NCI-H524 (cell line): ENCODE measurements at regions not wholly inside any gene's neighbourhood (a gene's known extent, or its start where the extent isn't known, plus 50 kb on each side); places are given as distances from the start of the nearest gene placed in this dataset.
"Not testable (repeated sequence)": the region's sequence is repeated elsewhere in the genome, so short reads cannot be mapped to it uniquely, and the experiment has no call there.

Source experiments
- DNase-seq, 2 experiments: peaks; one replicate each; lab custom pipeline; 2025; lab: John Stamatoyannopoulos, UW

DNA sequence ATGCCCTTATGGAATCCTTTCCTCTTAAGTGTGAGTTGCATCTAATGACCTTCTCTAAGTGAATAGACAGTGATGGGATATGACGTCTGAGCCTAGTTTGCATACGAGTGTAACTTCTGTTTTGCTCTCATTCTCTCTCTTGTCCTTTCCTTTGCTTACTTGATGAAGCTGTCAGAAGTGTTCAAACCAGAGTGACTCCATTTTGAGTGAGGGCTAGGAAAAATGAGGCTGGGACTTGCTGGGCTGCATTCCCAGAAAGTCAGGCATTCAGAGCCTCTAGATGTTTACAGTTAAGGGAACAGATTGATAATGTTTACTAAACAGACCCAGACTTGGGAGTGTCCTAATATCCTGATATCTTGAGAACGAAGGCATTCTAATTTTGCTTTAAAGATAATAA, 311.2 kb upstream of the SOX4 start:
- not testable (repeated sequence) for DNase-seq

DNA sequence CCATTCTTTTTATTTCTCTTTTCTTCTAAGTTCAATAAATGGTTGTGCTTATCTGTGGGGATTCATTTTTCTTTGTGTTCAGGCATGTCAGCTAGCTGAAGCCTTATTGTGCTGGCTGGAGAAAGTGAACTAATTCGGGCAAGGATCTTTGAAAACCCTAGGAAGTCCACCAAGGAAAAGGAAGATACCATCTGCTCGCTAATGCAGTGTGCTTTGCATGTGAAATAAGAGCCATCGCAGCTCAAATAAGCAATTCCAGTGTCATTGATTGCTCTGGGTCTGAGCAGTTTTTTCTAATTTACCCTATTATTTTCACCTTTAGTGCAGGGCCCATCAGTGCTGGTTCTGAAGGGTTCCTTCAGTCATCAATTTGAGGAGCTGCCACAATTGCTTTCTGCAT, 309.4 kb upstream of the SOX4 start:
- no peak for DNase-seq

DNA sequence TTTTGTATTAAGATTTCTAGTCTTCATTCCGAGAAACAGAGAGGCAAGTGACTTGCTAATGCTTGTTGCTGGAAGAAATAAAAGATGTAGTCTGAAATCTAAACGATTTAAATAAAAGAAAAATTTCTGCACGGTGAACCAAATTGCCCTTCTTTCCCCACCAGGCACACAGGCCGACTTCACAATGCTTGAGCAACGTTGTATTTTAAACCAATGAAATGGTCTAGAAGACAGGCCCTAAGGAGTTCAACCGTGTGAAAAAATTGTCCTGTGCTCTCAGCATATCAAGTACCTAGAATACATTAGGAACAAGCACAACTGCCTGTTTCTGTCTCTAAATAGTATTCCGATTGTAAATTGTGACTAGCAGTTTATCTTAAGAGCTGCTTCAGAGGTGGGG, 308.8 kb upstream of the SOX4 start:
- no peak for DNase-seq

DNA sequence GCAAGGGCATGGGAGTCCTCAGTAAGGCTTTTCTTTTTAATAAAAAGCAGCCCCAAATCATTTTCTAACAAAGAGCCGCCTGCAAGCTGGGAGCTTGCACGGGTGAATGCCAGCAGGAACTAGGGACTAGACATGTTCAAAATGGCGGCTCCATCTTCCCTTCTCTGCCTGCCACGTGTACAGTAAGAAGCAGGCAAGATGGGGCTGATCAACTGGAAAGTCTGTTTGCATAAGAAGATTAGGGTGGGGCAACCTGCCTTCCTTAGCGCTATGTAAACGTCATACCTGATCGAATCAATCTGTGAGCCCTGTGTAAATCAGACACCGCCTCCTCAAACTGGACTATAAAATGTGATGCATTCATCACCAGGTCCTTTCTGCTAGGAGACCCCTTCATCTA, 299.4 kb upstream of the SOX4 start:
- DNase-seq = no peak

- DNase-seq = no peak
Measured at GRCh38 chr6:21295506-21296240, 297.9 kb upstream of the SOX4 start.

GRCh38 chr6:21297665-21298064, 295.9 kb upstream of the SOX4 start:
- no peak for DNase-seq

GRCh38 chr6:21299216-21299615, 294.3 kb upstream of the SOX4 start:
- DNase-seq = no peak

DNA sequence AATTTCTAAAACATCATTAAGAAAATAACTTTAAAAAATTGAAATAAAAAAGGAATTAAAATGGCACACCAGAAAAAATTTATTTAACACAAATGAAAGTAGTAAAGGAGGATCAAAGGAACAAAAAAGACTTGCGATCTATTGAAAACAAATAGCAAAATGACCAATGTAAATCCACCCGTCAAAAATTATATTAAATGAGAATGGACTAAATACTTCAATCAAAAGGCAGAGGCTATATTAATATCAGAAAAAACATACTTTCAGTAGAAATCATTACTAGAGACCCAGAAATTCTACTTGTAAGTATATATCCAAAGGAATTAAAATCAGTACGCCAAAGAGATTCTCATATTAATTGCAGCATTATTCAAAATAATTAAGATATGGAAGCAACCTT, 293.1 kb upstream of the SOX4 start:
- DNase-seq = no peak

GRCh38 chr6:21305893-21306332, 287.6 kb upstream of the SOX4 start:
- no peak for DNase-seq

- no peak for DNase-seq
Measured at GRCh38 chr6:21306546-21306945, 287.0 kb upstream of the SOX4 start.

DNA sequence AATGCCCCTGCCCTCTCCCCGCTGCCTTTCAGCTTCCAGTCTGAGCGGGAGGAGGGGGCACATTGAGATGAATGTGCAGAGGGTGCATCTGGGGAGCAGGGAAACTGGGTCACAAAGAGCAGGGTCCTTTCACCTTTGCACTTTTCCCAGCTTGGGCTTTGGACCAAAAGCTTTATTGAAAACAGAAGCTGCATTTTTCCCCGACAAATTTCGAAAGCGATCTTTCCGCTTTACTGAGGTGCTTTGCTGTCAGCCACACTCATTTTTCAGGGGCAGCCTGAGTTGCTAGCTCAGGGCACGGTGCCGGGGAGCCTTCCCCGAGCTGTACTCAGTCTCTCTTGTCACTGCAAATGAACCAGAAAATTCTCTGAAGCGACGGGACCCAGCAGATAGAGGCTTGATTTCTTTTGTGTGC, 283.7 kb upstream of the SOX4 start:
- no peak for DNase-seq

GRCh38 chr6:21310568-21311140, 282.9 kb upstream of the SOX4 start:
- DNase-seq = no peak

- no peak for DNase-seq
Measured at GRCh38 chr6:21312118-21312517, 281.4 kb upstream of the SOX4 start.

DNA sequence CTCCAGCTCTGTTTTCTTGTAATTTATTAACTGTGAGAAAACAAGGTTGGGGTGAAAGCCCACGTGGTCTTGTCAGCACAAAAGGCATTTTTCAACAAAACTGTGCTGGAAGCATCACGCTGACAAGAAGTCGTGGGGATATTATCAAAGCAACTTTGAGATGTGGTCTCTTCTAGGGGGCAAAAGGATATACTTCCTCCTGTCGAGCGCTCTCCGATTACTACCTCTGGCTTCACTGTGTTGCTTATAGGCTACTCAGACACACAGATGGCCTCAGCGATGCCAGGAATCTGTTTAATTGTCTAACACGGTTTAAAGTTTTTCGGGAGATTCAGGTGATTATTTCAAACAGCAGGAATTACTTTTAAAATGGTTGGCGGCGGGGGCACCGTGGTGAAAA, 275.9 kb upstream of the SOX4 start:
- DNase-seq = no peak

DNA sequence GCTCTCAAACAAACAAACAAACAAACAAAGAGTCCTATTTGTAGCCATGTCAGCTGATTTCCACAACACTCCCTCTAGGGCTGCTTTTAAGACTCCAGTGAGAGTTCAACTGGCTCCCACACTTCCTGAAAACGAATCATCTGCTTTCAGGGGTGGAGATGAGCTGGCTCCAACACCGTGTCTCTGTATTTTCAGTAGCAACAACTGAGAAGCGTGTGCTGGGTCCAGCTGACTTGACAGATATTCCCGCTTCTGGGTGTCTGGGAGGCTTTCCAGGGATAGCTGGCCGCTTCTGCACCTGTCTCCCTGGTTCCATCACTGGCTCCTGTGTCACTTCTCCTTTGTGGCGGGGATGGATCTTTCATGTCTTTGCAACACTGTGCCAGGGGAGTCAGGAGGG, 272.5 kb upstream of the SOX4 start:
- no peak for DNase-seq

DNA sequence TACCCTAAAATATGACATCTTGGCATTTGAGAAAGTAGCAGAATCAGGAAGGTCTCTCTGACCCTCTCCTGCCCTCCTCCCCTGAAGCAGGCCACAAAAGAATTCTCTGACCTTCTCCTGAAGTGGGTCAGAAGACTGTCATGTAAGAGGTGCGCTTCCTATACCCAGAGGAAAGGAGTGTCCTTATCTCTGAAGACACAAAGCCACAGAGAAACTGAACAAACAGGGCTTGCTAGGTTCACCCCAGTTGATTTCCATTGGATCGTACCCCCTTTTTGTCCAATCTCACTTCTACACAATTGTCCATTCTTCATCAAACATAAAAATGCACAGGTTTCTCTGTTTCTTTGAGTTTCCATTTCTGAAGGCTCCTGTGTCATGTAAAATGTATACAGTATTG, 272.0 kb upstream of the SOX4 start:
- no peak for DNase-seq

GRCh38 chr6:21323577-21323976, 270.0 kb upstream of the SOX4 start:
- no peak for DNase-seq

- DNase-seq = no peak
Measured at GRCh38 chr6:21325201-21325856, 268.2 kb upstream of the SOX4 start.

DNA sequence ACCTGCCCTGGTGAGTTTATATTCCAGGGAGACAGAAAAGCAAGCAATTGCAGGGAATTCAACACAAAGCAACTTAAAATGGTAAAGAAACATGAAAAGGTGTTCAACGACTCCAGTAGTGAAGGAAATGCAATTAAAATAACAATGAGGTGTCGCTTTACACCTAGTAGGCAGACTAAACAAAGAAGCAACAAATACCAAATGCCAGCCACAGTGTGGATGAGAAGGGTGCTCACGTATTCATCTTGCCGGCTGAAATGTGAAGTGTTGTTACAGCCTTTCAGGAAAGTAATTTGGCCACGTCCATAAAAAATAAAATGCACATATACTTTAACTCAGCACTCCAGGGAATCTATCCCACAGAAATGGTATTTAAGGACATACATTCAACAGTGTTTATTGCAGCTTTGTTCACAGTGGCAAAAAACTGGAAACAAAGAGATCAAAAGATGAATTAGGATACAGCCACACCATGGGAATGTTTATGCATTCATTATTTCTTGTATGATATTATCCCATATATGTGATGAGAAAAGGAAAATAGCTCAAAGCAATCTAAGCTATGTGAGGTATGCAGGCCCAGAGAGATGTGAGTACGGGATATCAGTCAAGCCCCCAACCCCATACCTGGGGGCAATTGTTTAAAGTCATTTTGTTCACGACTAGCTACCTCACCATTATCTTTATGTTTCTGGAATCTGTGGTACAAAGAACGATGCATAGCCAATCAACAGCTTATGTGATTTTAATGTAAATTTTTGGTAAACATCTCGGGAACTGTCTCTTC, 266.0 kb upstream of the SOX4 start:
- DNase-seq = no peak

- DNase-seq = no peak
Measured at GRCh38 chr6:21331235-21331634, 262.3 kb upstream of the SOX4 start.

GRCh38 chr6:21332077-21332476, 261.5 kb upstream of the SOX4 start:
- DNase-seq = no peak

- DNase-seq = no peak
Measured at GRCh38 chr6:21332660-21333059, 260.9 kb upstream of the SOX4 start.

DNA sequence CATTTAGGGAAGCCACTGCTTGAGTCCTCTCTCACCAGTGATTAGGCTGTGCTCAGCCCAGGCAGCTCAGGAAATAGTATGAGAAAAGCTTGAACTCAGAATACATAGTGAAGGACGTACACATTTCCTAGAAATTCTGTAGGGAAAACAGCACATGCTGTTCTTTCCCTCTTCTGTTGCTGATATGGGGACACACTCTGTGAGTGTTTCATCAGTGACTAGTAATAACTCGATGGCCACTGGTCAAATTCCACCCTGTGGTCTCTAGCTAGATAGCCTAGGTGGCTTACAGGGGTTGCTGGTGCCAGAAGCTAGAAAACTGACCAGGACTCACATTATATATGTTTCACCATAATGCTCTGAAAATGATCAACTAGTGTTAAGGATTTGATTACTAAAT, 259.8 kb upstream of the SOX4 start:
- no peak for DNase-seq
